ENCODE measurements at regions not wholly inside any gene's neighbourhood (a gene's known extent, or its start where the extent isn't known, plus 50 kb on each side); places are given as distances from the start of the nearest gene placed in this dataset.

GRCh38 chrX:35392232-35392631 is 405.9 kb upstream of the MAGEB16 start:
- TF ChIP-seq, protein P1, sequence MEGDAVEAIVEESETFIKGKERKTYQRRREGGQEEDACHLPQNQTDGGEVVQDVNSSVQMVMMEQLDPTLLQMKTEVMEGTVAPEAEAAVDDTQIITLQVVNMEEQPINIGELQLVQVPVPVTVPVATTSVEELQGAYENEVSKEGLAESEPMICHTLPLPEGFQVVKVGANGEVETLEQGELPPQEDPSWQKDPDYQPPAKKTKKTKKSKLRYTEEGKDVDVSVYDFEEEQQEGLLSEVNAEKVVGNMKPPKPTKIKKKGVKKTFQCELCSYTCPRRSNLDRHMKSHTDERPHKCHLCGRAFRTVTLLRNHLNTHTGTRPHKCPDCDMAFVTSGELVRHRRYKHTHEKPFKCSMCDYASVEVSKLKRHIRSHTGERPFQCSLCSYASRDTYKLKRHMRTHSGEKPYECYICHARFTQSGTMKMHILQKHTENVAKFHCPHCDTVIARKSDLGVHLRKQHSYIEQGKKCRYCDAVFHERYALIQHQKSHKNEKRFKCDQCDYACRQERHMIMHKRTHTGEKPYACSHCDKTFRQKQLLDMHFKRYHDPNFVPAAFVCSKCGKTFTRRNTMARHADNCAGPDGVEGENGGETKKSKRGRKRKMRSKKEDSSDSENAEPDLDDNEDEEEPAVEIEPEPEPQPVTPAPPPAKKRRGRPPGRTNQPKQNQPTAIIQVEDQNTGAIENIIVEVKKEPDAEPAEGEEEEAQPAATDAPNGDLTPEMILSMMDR (IDR thresholded peaks at IDR 0.05), result no peak
- no peak for TF ChIP-seq POLR2A (IDR thresholded peaks at IDR 0.05)
